GM13976 (cell line): ENCODE measurements at regions not wholly inside any gene's neighbourhood (a gene's known extent, or its start where the extent isn't known, plus 50 kb on each side); places are given as distances from the start of the nearest gene placed in this dataset.

Experiments used
- DNase-seq: peaks from one replicate; pipeline ENCODE4 v3.0.0; 2012; ENCODE audit warnings: low spot score
- in situ Hi-C: fragments of 300-500 bp; cut with MboI; formaldehyde crosslinking; loops from one replicate; pipeline ENCODE4 v1.12.0; 2022; ENCODE audit warnings: low sequenced_read_pairs, mixed read lengths, inconsistent platforms; ENCODE audit not compliant: unreplicated experiment
- TF ChIP-seq, protein P1 (sequence below): IDR thresholded peaks from 2 replicates; pipeline ENCODE4 v1.5.1; 2012; ENCODE audit warnings: borderline replicate concordance, mild to moderate bottlenecking; ENCODE audit not compliant: insufficient read depth; ENCODE audit errors: extremely low read depth, missing control alignments, control extremely low read depth

DNA sequence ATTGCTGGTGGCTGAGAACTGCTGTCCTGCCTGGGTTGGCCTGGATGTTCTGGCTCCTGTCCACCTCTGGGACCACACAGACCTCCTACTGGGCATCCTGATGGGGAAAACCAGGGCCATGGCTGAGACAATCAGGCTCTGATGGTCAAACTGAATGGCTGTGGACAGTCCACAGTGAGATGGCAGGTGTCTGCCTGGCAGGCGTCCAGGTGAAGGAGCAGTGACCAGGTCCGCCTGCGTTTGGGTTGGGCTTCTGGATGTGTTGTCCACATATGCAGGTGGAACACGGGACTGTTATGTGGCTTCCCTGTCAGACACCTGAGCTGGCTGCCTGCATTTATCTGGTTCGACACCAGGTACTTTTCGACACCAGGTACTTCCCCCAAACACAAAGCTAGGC, 241.7 kb downstream of the BUB3 start:
- TF ChIP-seq, protein P1, sequence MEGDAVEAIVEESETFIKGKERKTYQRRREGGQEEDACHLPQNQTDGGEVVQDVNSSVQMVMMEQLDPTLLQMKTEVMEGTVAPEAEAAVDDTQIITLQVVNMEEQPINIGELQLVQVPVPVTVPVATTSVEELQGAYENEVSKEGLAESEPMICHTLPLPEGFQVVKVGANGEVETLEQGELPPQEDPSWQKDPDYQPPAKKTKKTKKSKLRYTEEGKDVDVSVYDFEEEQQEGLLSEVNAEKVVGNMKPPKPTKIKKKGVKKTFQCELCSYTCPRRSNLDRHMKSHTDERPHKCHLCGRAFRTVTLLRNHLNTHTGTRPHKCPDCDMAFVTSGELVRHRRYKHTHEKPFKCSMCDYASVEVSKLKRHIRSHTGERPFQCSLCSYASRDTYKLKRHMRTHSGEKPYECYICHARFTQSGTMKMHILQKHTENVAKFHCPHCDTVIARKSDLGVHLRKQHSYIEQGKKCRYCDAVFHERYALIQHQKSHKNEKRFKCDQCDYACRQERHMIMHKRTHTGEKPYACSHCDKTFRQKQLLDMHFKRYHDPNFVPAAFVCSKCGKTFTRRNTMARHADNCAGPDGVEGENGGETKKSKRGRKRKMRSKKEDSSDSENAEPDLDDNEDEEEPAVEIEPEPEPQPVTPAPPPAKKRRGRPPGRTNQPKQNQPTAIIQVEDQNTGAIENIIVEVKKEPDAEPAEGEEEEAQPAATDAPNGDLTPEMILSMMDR = no peak
- DNase-seq = no peak
- in situ Hi-C loops = no loop called here

DNA sequence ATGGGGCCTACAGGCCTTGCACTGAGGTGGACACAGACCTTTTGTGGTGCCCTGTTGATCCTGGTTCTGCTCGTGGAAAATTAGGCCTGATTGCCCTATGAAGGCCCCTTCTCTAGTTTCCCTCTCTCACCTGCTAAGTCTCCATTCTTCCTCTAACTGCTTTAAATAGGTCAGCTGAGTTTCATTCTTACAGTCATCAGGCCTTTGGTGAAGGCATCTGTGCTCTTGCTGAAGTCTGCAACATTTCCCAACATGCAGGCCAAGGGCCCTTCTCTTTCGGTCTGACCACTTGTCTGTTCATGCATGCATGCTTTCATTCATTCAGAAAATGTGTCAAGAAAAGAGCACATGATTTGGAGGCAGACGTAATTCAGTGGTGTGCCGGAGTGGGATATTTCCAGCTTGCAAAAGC, 244.0 kb downstream of the BUB3 start:
- TF ChIP-seq, protein P1 = no peak
- peak; percentile 78 for DNase-seq
- in situ Hi-C loops = no loop called here

- DNase-seq = no peak
- TF ChIP-seq, protein P1 = no peak
- in situ Hi-C loops = no loop called here
These were observed 244.6 kb downstream of the BUB3 start for GRCh38 chr10:123398756-123399155.

- TF ChIP-seq, protein P1 = no peak
- in situ Hi-C loops = no loop called here
- no peak for DNase-seq
These were observed 245.2 kb downstream of the BUB3 start for GRCh38 chr10:123399276-123399839.

DNA sequence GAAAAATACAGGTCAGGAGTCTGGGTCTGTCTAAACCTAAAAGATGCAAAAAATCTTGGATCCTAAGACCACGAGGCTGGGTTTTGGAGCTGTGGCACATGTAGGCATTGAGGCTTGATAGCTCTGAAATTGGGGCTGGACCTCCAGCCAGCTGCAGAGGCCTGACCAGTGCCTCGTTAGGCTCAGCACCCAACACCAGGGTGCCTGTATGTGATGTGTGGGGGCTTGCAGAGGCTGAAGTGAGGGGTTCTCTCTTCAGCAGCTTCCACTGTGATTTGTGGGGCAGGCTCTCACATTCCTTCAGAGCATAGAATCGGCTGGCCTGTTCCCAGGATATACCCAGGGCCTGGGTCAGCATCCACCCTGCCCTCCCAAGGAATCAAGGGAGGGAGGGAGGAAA, 247.8 kb downstream of the BUB3 start:
- DNase-seq = no peak
- TF ChIP-seq, protein P1 = no peak
- in situ Hi-C loops = loop anchor here (10.0 kb wide), 1 partner anchor 133 kb away; no protein-coding TSS in a partner anchor

DNA sequence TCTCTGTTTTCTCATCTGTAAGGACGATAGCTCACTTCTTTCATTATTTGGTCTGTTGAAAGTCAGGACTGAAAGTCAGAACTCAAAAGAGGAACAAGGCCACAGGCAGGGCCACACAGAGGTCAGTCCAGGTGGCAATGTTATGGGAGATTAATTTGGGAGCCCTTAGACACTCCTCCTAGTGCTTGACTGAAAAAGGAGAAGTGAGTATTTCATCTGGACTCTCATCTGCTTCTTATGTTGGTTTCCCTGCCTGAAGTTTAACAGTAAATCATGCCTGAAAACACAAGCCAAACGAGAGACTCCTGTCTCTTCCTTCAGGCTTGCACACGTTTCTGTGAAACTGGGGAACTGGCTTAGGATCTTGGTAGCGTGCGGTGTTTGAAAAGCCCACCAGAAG, 248.5 kb downstream of the BUB3 start:
- in situ Hi-C loops = loop anchor here (10.0 kb wide), 1 partner anchor 132 kb away; no protein-coding TSS in a partner anchor
- TF ChIP-seq, protein P1 = no peak
- peak; percentile 77 for DNase-seq
